Keratinocyte (primary cell): ENCODE measurements at regions not wholly inside any gene's neighbourhood (a gene's known extent, or its start where the extent isn't known, plus 50 kb on each side); places are given as distances from the start of the nearest gene placed in this dataset.

Experiments used
- DNase-seq: peaks from one replicate; pipeline ENCODE4 v3.0.0-alpha.2; 2011; ENCODE audit warnings: low read depth, missing footprints, low spot score
- FAIRE-seq: peaks from 2 replicates; lab custom pipeline; 2011; peaks lifted over from hg19 to GRCh38; lab: Jason Lieb, UNC
- H2AFZ ChIP-seq: 2 replicates; pipeline ENCODE4 v1.6.0; 2012; ENCODE audit warnings: low read length, control low read depth, inconsistent platforms; ENCODE audit not compliant: control insufficient read depth
- H3K27ac ChIP-seq: 2 replicates; pipeline ENCODE4 v1.5.1; 2011; ENCODE audit warnings: low read length; ENCODE audit not compliant: control insufficient read depth, insufficient read depth
- H3K27me3 ChIP-seq: 3 replicates; pipeline ENCODE4 v1.6.0; 2011; ENCODE audit warnings: low read length; ENCODE audit not compliant: control insufficient read depth, insufficient read depth; ENCODE audit errors: extremely low read depth
- H3K36me3 ChIP-seq, 2 experiments: 2 replicates in 1 of 2; 3 replicates in 1 of 2; pipeline ENCODE4 v1.5.1; 2011; ENCODE audit warnings: low read length in 2 of 2, mild to moderate bottlenecking in 1 of 2; ENCODE audit not compliant: control insufficient read depth in 2 of 2, insufficient read depth in 2 of 2; ENCODE audit errors: extremely low read depth in 1 of 2
- H3K4me1 ChIP-seq: 3 replicates; pipeline ENCODE4 v1.5.1; 2011; ENCODE audit warnings: low read length; ENCODE audit not compliant: control insufficient read depth, insufficient read depth; ENCODE audit errors: extremely low read depth
- H3K4me2 ChIP-seq: 3 replicates; pipeline ENCODE4 v1.6.0; 2011; ENCODE audit warnings: low read depth, low read length; ENCODE audit not compliant: control insufficient read depth, insufficient read depth; ENCODE audit errors: extremely low read depth
- H3K4me3 ChIP-seq, 3 experiments: fragments of 200-600 bp in 1 of 3; sonication (generic) in 1 of 3; 2 replicates in 2 of 3; 3 replicates in 1 of 3; pipeline ENCODE4 v1.5.1; 2011 to 2016; ENCODE audit warnings: low read length in 3 of 3, mild to moderate bottlenecking in 3 of 3, control low read depth in 2 of 3, inconsistent platforms in 1 of 3, low read depth in 1 of 3, mixed read lengths in 1 of 3, mixed run types in 1 of 3, moderate library complexity in 1 of 3; ENCODE audit not compliant: control insufficient read depth in 2 of 3, insufficient read depth in 2 of 3; ENCODE audit errors: extremely low read depth in 1 of 3
- H3K79me2 ChIP-seq: 2 replicates; pipeline ENCODE4 v1.6.0; 2012; ENCODE audit warnings: low read length; ENCODE audit not compliant: control insufficient read depth, insufficient read depth
- H3K9ac ChIP-seq: 3 replicates; pipeline ENCODE4 v1.6.0; 2011; ENCODE audit warnings: low read length; ENCODE audit not compliant: control insufficient read depth, insufficient read depth; ENCODE audit errors: extremely low read depth
- H3K9me1 ChIP-seq: 3 replicates; pipeline ENCODE4 v1.6.0; 2011; ENCODE audit warnings: low read length; ENCODE audit not compliant: control insufficient read depth, insufficient read depth; ENCODE audit errors: extremely low read depth
- H3K9me3 ChIP-seq: 2 replicates; pipeline ENCODE4 v1.5.1; 2012; ENCODE audit warnings: low read depth, low read length; ENCODE audit not compliant: control insufficient read depth
- H4K20me1 ChIP-seq: 3 replicates; pipeline ENCODE4 v1.6.0; 2011; ENCODE audit warnings: low read length; ENCODE audit not compliant: control insufficient read depth, insufficient read depth; ENCODE audit errors: extremely low read depth
- EZH2 ChIP-seq: IDR thresholded peaks from one replicate; pipeline ENCODE4 v1.6.1; 2012; ENCODE audit warnings: inconsistent platforms, mild to moderate bottlenecking, low read length, moderate library complexity
- dilution Hi-C: fragments of 300-500 bp; cut with MboI; formaldehyde crosslinking; loops from one replicate; pipeline ENCODE4 v1.7.0; 2020; ENCODE audit warnings: low sequenced_read_pairs; ENCODE audit not compliant: extremely low pct_ligation_motif_present
- TF ChIP-seq, protein P1 (sequence below), 3 experiments: IDR thresholded peaks in 1 of 3; conservative IDR thresholded peaks in 1 of 3; optimal IDR thresholded peaks in 1 of 3; 2 replicates in 2 of 3; 3 replicates in 1 of 3; pipeline versions ENCODE3 to v1.5.1; 2011; ENCODE audit warnings: low read length in 3 of 3, mild to moderate bottlenecking in 3 of 3, moderate library complexity in 2 of 3, control low read depth in 1 of 3, inconsistent platforms in 1 of 3; ENCODE audit not compliant: insufficient read depth in 2 of 3; ENCODE audit errors: extremely low read depth in 1 of 3

DNA sequence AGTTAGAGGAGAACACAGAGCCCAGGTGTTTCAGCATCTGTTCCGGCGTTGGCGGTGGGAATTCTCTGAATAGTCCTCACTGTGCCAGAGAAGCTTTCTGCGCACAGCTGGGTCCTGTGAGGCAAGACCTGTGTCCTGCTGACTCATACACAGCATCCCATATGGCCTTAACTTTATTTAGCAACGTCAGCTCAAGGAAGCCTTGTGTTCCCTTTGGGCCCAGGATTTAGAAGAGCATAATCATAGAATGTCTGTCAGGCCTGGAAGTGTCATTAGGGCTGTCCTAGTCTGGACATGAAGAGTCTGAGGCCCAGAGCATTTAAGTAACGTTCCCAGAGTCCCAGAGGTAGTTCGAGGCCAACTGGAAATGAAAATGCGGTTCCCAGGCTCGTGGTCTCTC, 188.6 kb upstream of the DMRT1 start:
- H3K9ac ChIP-seq, result no peak overlapping the region
- no peaks in the 10 kb centered on the region for H3K36me3 ChIP-seq
- dilution Hi-C loops, result no loop called here
- H3K4me1 ChIP-seq, result peaks cover 39% of the 10 kb centered on the region
- no peak overlapping the region for H3K4me3 ChIP-seq
- no peaks in the 10 kb centered on the region for H4K20me1 ChIP-seq
- DNase-seq (no peak), FAIRE-seq (peak; percentile 46)
- H3K9me3 ChIP-seq, result no peaks in the 10 kb centered on the region
- no peak overlapping the region for H3K27ac ChIP-seq
- TF ChIP-seq, protein P1, sequence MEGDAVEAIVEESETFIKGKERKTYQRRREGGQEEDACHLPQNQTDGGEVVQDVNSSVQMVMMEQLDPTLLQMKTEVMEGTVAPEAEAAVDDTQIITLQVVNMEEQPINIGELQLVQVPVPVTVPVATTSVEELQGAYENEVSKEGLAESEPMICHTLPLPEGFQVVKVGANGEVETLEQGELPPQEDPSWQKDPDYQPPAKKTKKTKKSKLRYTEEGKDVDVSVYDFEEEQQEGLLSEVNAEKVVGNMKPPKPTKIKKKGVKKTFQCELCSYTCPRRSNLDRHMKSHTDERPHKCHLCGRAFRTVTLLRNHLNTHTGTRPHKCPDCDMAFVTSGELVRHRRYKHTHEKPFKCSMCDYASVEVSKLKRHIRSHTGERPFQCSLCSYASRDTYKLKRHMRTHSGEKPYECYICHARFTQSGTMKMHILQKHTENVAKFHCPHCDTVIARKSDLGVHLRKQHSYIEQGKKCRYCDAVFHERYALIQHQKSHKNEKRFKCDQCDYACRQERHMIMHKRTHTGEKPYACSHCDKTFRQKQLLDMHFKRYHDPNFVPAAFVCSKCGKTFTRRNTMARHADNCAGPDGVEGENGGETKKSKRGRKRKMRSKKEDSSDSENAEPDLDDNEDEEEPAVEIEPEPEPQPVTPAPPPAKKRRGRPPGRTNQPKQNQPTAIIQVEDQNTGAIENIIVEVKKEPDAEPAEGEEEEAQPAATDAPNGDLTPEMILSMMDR (optimal IDR thresholded peaks at IDR 0.05 in 1 of 3, IDR thresholded peaks at IDR 0.05 in 1 of 3, conservative IDR thresholded peaks at IDR 0.05 in 1 of 3; ENCODE audit: extremely low read depth in 1 of 3, insufficient read depth in 2 of 3, low read length in 3 of 3), result no peak
- TF ChIP-seq EZH2, result no peak
- H3K4me2 ChIP-seq, result no peak overlapping the region
- no peaks in the 10 kb centered on the region for H3K79me2 ChIP-seq
- H3K27me3 ChIP-seq, result no peaks in the 10 kb centered on the region
- no peak overlapping the region for H2AFZ ChIP-seq
- H3K9me1 ChIP-seq, result no peaks in the 10 kb centered on the region

DNA sequence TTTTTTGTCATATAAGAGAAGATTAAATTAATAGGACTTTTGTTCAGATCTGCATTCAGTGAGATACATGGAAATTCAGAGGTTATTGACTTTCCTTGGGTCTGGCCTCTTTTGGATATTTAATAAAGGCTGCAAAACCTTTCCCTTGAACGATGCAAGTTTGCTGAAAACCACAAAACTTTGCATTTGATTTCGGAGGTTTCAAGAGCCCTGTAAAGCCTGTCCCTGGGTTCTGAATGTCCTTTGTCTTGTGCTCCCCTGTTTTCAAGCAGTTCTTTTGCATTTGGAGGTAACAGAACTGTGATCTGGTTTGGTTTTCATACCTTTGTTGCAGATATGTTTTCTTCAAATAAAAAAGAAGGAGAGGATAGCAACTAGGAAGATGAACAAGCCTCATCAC, 188.1 kb upstream of the DMRT1 start:
- TF ChIP-seq, protein P1 (optimal IDR thresholded peaks at IDR 0.05 in 1 of 3, IDR thresholded peaks at IDR 0.05 in 1 of 3, conservative IDR thresholded peaks at IDR 0.05 in 1 of 3; ENCODE audit: extremely low read depth in 1 of 3, insufficient read depth in 2 of 3, low read length in 3 of 3), result no peak
- TF ChIP-seq EZH2, result no peak
- no peaks in the 10 kb centered on the region for H3K9me1 ChIP-seq
- H3K4me2 ChIP-seq, result no peak overlapping the region
- H3K9ac ChIP-seq, result no peak overlapping the region
- no peaks in the 10 kb centered on the region for H3K9me3 ChIP-seq
- no peak overlapping the region for H3K27ac ChIP-seq
- dilution Hi-C loops, result no loop called here
- H4K20me1 ChIP-seq, result no peaks in the 10 kb centered on the region
- H3K4me3 ChIP-seq, result no peak overlapping the region
- H3K36me3 ChIP-seq, result no peaks in the 10 kb centered on the region
- H2AFZ ChIP-seq, result no peak overlapping the region
- no peaks in the 10 kb centered on the region for H3K79me2 ChIP-seq
- H3K27me3 ChIP-seq, result no peaks in the 10 kb centered on the region
- FAIRE-seq (no peak), DNase-seq (no peak)
- H3K4me1 ChIP-seq, result peaks cover 39% of the 10 kb centered on the region
